Large intestine (tissue), 3 donors: ENCODE measurements at regions not wholly inside any gene's neighbourhood (a gene's known extent, or its start where the extent isn't known, plus 50 kb on each side); places are given as distances from the start of the nearest gene placed in this dataset.
A peak's percentile ranks its signal among the peaks of the same experiment; 100 is the strongest.

Experiments
- DNase-seq, 2 donors: peaks; one replicate each; pipeline versions ENCODE4 v3.0.0 to v3.0.0-alpha.2; 2013
- H3K27ac ChIP-seq: one replicate; pipeline ENCODE4 v1.5.1; 2013; ENCODE audit warnings: low read length
- H3K27me3 ChIP-seq: 2 replicates; pipeline ENCODE4 v1.6.1; 2013; ENCODE audit warnings: low read length; ENCODE audit not compliant: control insufficient read depth, insufficient read depth
- H3K36me3 ChIP-seq: 2 replicates; pipeline ENCODE4 v1.6.1; 2013; ENCODE audit warnings: low read length; ENCODE audit not compliant: control insufficient read depth, insufficient read depth
- H3K4me1 ChIP-seq: one replicate; pipeline ENCODE4 v1.6.1; 2013; ENCODE audit warnings: low read length; ENCODE audit not compliant: control insufficient read depth, insufficient read depth
- H3K4me3 ChIP-seq: one replicate; pipeline ENCODE4 v1.5.1; 2013; ENCODE audit warnings: low read length
- H3K9me3 ChIP-seq: one replicate; pipeline ENCODE4 v1.6.1; 2013; ENCODE audit warnings: mild to moderate bottlenecking, low read depth, low read length, moderate library complexity; ENCODE audit not compliant: control insufficient read depth
- WGBS: methylation state at CpG from one replicate; pipeline ENCODE4 v1.1.5; 2013; ENCODE audit warnings: low lambda C conversion rate; ENCODE audit not compliant: insufficient coverage; 5-methylcytosine and 5-hydroxymethylcytosine counted together

GRCh38 chr7:155360495-155361345 is 63.0 kb downstream of the INSIG1 start:
- Histone ChIP-seq H3K27ac (no peak overlapping the region), H3K4me3 (no peak overlapping the region), H3K27me3 (peaks cover 98% of the 10 kb centered on the region), H3K4me1 (peaks cover 10% of the 10 kb centered on the region), H3K36me3 (no peaks in the 10 kb centered on the region), H3K9me3 (no peaks in the 10 kb centered on the region)
- no CpG with 5 or more reads among the region's 20 CpGs for WGBS
- DNase-seq = no peak

- DNase-seq = no peak
- no CpG with 5 or more reads among the region's 12 CpGs for WGBS
- peaks cover 10% of the 10 kb centered on the region for H3K4me1 ChIP-seq
- no peaks in the 10 kb centered on the region for H3K36me3 ChIP-seq
- no peak overlapping the region for H3K27ac ChIP-seq
- no peaks in the 10 kb centered on the region for H3K9me3 ChIP-seq
- no peak overlapping the region for H3K4me3 ChIP-seq
- H3K27me3 ChIP-seq = peaks cover 92% of the 10 kb centered on the region
These were observed 63.6 kb downstream of the INSIG1 start for GRCh38 chr7:155361346-155361680.

- peaks cover 86% of the 10 kb centered on the region for H3K27me3 ChIP-seq
- H3K4me3 ChIP-seq = no peak overlapping the region
- H3K9me3 ChIP-seq = no peaks in the 10 kb centered on the region
- no peak overlapping the region for H3K27ac ChIP-seq
- H3K4me1 ChIP-seq = peaks cover 10% of the 10 kb centered on the region
- H3K36me3 ChIP-seq = no peaks in the 10 kb centered on the region
- WGBS = no CpG with 5 or more reads among the region's 7 CpGs
- no peak for DNase-seq
These were observed 64.3 kb downstream of the INSIG1 start for GRCh38 chr7:155361947-155362346.

DNA sequence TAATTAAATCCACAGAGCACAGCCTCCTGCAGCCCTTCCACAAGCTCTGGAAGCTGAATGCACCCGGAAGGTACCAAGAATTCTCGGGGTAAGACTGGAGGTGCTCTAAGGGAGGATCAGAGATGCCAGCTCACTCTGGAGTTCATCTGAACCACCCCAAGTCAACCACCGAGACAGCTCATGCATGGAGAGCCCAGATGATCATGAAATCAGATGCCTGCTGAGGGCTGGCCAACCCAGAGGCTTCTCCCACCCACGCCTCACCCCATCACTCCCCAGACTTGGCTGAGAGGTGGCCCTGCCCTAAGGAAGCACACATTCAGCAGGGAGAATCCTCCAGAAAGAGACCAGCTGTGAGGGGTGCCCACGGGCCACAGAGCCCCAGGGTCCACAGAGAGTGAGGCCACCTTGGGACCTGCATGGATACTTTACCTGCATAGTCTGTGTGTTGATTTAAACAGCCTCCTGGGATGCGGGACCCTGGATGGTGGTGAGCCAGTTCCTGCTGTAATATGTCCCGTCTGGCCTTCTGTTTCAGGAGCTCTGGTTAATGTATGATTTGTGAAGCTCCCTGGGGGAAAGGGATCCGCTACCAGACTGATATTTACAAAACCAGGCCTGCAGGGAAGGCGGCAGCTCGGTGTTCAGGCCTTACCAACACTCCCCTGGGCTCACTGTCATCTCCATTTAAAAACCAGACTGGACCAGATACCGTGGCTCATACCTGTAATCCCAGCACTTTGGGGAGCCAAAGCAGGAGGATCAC is 64.9 kb downstream of the INSIG1 start:
- Histone ChIP-seq H3K27me3 (peaks cover 80% of the 10 kb centered on the region), H3K4me3 (no peak overlapping the region), H3K9me3 (no peaks in the 10 kb centered on the region), H3K36me3 (no peaks in the 10 kb centered on the region), H3K4me1 (peaks cover 10% of the 10 kb centered on the region), H3K27ac (no peak overlapping the region)
- no peak for DNase-seq
- WGBS = 83% methylated on average over 1 of the region's 11 CpGs

DNA sequence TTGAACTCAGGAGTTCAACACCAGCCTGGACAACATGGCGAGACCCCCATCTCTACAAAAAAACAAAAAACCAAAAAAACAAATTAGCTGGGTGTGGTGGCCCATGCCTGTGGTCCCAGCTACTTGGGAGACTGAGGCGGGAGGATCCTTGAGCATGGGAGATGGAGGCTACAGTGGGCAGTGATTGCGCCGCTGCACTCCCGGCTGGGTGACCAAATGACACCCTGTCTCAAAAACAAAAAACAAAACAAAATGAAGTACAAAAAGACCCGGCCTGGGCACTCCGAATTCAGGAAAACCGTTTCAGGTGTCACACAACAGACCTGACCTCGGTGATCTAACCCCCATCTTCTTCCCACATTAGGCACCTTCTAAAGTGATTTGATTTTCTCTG is 65.5 kb downstream of the INSIG1 start:
- Histone ChIP-seq H3K9me3 (no peaks in the 10 kb centered on the region), H3K4me3 (no peak overlapping the region), H3K27me3 (peaks cover 74% of the 10 kb centered on the region), H3K27ac (no peak overlapping the region), H3K4me1 (peaks cover 10% of the 10 kb centered on the region), H3K36me3 (no peaks in the 10 kb centered on the region)
- 100% methylated on average over 1 of the region's 9 CpGs for WGBS
- DNase-seq = no peak

GRCh38 chr7:155363852-155364600 is 66.3 kb downstream of the INSIG1 start:
- peaks cover 68% of the 10 kb centered on the region for H3K27me3 ChIP-seq

DNA sequence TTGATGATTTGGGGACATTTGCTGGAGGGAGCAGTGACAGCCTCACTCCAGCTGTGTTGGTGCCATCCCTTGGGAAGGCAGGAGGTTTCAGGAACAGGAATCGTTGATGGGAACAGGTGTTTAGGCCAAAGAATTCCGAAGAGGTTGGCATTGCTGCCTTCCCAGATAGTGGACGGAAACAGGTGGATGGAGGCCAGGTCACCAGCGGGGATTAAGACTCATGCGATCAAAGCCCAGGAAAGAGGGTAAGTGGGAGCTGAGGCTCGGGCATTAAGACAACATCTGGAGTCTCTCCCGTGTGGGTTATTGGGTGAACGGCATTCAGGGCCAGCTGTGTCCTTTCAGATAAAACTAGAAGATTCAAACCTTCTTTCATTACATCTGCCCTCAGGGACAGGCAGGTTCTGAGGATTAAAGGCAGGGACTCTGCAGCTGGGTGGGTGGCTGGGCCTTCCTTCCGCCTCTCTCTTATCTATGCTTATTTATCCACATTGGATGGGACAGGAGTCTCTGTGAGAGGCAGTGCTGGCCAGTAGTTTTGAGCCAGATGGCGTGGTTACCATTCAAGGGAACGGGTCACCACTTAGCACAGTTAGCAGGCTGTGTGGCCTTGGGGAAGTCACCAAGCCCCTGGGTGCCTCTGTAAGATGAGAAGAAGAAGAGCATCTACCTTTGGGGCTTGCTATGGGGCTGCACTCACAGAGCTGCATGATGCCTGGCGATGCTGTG is 67.6 kb downstream of the INSIG1 start:
- peaks cover 68% of the 10 kb centered on the region for H3K27me3 ChIP-seq

More at GRCh38 chr7:155363852-155364600, 66.3 kb downstream of the INSIG1 start:
- Histone ChIP-seq H3K4me3 (no peak overlapping the region), H3K27ac (no peak overlapping the region), H3K9me3 (no peaks in the 10 kb centered on the region), H3K36me3 (no peaks in the 10 kb centered on the region), H3K4me1 (peaks cover 10% of the 10 kb centered on the region)
- peak in 1 of 2 donors; percentile 37 for DNase-seq
- no CpG with 5 or more reads among the region's 20 CpGs for WGBS

DNA sequence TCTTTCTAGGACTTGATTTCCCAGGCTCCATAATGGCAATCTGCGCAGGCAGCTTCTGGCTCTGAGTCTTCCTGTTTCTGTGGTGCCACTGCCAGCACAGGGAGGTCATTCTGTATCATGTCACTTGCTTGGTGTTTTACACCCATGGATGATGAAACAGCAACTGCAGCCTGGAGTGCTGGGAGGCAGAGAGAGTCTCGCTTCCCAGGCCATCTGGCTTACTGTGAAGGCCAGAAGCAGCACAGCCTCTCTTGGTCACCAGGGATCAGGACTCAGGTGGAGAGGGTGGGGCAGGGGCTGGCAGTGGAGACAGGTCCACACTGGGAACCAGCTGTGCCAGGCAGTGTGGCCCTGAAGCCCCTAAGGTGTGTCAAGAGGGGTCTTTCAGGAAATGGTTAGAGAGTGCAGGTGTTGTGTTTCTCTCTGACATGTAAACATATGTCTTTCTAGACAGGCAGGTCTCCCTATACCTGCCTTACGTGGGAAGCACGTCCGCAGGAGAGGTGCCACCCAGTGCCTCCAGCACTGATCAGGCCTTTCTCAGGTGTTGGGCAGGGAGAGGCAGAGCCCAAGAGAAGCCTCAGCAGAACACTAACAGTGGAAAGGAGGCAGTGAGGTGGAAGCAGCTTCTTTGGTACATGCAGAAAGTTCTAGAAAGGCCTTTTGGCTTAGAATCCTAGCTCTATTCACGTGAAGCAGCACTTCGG is 71.4 kb downstream of the INSIG1 start:
- peaks cover 12% of the 10 kb centered on the region for H3K9me3 ChIP-seq
- no peaks in the 10 kb centered on the region for H3K36me3 ChIP-seq
- no peak overlapping the region for H3K4me3 ChIP-seq
- H3K27me3 ChIP-seq = peaks cover 70% of the 10 kb centered on the region
- H3K4me1 ChIP-seq = peaks cover 6% of the 10 kb centered on the region
- no peak for DNase-seq
- H3K27ac ChIP-seq = no peak overlapping the region
- WGBS = no CpG with 5 or more reads among the region's 7 CpGs

More for the DNA sequence above, 67.6 kb downstream of the INSIG1 start:
- no peak for DNase-seq
- no peaks in the 10 kb centered on the region for H3K36me3 ChIP-seq
- WGBS = no CpG with 5 or more reads among the region's 12 CpGs
- H3K4me1 ChIP-seq = peaks cover 10% of the 10 kb centered on the region
- H3K27ac ChIP-seq = no peak overlapping the region
- H3K4me3 ChIP-seq = no peak overlapping the region
- no peaks in the 10 kb centered on the region for H3K9me3 ChIP-seq

DNA sequence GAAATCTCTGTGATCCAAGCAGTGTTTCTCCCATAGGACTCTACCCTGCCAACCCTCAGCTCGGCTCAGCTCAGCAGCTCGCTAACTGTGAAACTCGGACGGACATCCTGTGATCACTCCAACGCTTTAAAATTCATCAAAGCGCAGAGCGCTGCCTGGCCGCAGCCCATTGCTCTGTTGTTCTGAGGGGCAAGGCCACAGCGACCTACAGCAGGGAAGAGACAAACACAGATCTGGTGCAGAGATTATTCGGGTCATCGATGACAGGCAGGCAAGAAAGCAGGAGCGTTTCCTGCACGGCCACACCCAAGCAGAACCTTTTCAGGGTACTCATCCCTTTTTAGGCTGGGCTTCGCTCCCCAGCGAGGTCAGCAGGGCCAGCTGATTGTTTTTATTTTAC is 72.1 kb downstream of the INSIG1 start:
- Histone ChIP-seq H3K9me3 (peaks cover 16% of the 10 kb centered on the region), H3K27me3 (peaks cover 70% of the 10 kb centered on the region), H3K4me1 (peaks cover 10% of the 10 kb centered on the region), H3K36me3 (no peaks in the 10 kb centered on the region), H3K4me3 (no peak overlapping the region), H3K27ac (no peak overlapping the region)
- DNase-seq = no peak
- WGBS = no CpG with 5 or more reads among the region's 15 CpGs
